Spleen (tissue), 11 donors: ENCODE measurements at regions not wholly inside any gene's neighbourhood (a gene's known extent, or its start where the extent isn't known, plus 50 kb on each side); places are given as distances from the start of the nearest gene placed in this dataset.

Source experiments
- DNase-seq: peaks from one replicate; pipeline ENCODE4 v3.0.0-alpha.2; 2020
- H3K27ac ChIP-seq, 8 donors: fragments of 200-600 bp; sonication (generic) in 7 of 8; 1 replicate in 4 of 8; 2 replicates in 4 of 8; pipeline versions ENCODE4 v1.5.0 to v1.8.0; 2016 to 2021; ENCODE audit warnings: inconsistent platforms in 4 of 8, mild to moderate bottlenecking in 4 of 8, moderate library complexity in 1 of 8
- H3K27me3 ChIP-seq, 7 donors: fragments of 200-600 bp; sonication (generic) in 6 of 7; replicated peaks in 1 of 7; 1 replicate in 4 of 7; 2 replicates in 3 of 7; pipeline versions ENCODE4 v1.5.0 to v1.8.0; 2016 to 2021; ENCODE audit warnings: inconsistent platforms in 3 of 7, mild to moderate bottlenecking in 1 of 7
- H3K36me3 ChIP-seq, 6 donors: fragments of 200-600 bp; sonication (generic) in 5 of 6; 1 replicate in 4 of 6; 2 replicates in 2 of 6; pipeline versions ENCODE4 v1.5.0 to v1.8.0; 2016 to 2021; ENCODE audit warnings: inconsistent platforms in 2 of 6
- H3K4me1 ChIP-seq, 6 donors: fragments of 200-600 bp; sonication (generic) in 5 of 6; 1 replicate in 3 of 6; 2 replicates in 3 of 6; pipeline versions ENCODE4 v1.5.0 to v1.8.0; 2016 to 2021; ENCODE audit warnings: inconsistent platforms in 3 of 6
- H3K4me3 ChIP-seq, 8 donors: fragments of 200-600 bp; sonication (generic) in 7 of 8; 1 replicate in 4 of 8; 2 replicates in 4 of 8; pipeline versions ENCODE4 v1.5.0 to v1.8.0; 2016 to 2021; ENCODE audit warnings: inconsistent platforms in 4 of 8, mild to moderate bottlenecking in 4 of 8, moderate library complexity in 2 of 8
- H3K9me3 ChIP-seq, 8 donors: fragments of 200-600 bp; sonication (generic) in 7 of 8; 1 replicate in 4 of 8; 2 replicates in 4 of 8; pipeline versions ENCODE4 v1.5.0 to v1.8.0; 2016 to 2021; ENCODE audit warnings: inconsistent platforms in 4 of 8
- POLR2A ChIP-seq, 3 donors: fragments of 450-650 bp; IDR thresholded peaks; one replicate each; pipeline ENCODE4 v1.5.1; 2017; ENCODE audit warnings: antibody characterized with exemption in 3 of 3, mild to moderate bottlenecking in 1 of 3
- POLR2AphosphoS5 ChIP-seq, 3 donors: sonication (generic); formaldehyde crosslinking; IDR thresholded peaks; one replicate each; pipeline ENCODE4 v1.5.1; 2017; ENCODE audit warnings: antibody characterized with exemption in 3 of 3
- WGBS, 5 donors: extraction: QIAGEN DNeasy Blood & Tissue Kit in 3 of 5; methylation state at CpG; one replicate each; pipeline versions ENCODE4 v1.1.5 to v1.1.7; 2013 to 2018; 5-methylcytosine and 5-hydroxymethylcytosine counted together
- intact Hi-C: fragments of 100-400 bp; cut with DNase I; formaldehyde crosslinking; loops from one replicate; pipeline ENCODE4 v1.15.0; 2023; ENCODE audit warnings: low total_unique reads
- TF ChIP-seq, protein P1 (sequence below), 11 experiments: fragments of 200-600 bp in 7 of 11; fragments of 450-650 bp in 4 of 11; sonication (generic) in 4 of 11; IDR thresholded peaks in 8 of 11; conservative IDR thresholded peaks in 3 of 11; 1 replicate in 7 of 11; 2 replicates in 4 of 11; pipeline versions ENCODE4 v1.4.0 to v1.8.0; 2016 to 2021; ENCODE audit warnings: antibody characterized with exemption in 11 of 11, inconsistent platforms in 4 of 11, mild to moderate bottlenecking in 1 of 11
- donor health status: healthy with polysubstance abuse.
- donor health status: DM: no; HTN: no; CAD: no; lungs with moderate emphysema.
- donor health status: DM: no; HTN: no; CAD: no.
- donor health status: Bipolar disorder and iron deficiency.
- donor health status: healthy.
- donor health status: DM: no; HTN: no; CAD: no.
- donor health status: DM: yes; HTN: yes; CAD: no.

- no peaks in the 10 kb centered on the region for H3K36me3 ChIP-seq
- peaks cover 0 to 6% (median 0%) of the 10 kb centered on the region in 6 donors for H3K4me1 ChIP-seq
- TF ChIP-seq, protein P1, sequence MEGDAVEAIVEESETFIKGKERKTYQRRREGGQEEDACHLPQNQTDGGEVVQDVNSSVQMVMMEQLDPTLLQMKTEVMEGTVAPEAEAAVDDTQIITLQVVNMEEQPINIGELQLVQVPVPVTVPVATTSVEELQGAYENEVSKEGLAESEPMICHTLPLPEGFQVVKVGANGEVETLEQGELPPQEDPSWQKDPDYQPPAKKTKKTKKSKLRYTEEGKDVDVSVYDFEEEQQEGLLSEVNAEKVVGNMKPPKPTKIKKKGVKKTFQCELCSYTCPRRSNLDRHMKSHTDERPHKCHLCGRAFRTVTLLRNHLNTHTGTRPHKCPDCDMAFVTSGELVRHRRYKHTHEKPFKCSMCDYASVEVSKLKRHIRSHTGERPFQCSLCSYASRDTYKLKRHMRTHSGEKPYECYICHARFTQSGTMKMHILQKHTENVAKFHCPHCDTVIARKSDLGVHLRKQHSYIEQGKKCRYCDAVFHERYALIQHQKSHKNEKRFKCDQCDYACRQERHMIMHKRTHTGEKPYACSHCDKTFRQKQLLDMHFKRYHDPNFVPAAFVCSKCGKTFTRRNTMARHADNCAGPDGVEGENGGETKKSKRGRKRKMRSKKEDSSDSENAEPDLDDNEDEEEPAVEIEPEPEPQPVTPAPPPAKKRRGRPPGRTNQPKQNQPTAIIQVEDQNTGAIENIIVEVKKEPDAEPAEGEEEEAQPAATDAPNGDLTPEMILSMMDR (IDR thresholded peaks at IDR 0.05 in 8 of 11, conservative IDR thresholded peaks at IDR 0.05 in 3 of 11) = no peak
- TF ChIP-seq POLR2AphosphoS5 (IDR thresholded peaks at IDR 0.05) (no peak), POLR2A (IDR thresholded peaks at IDR 0.05) (no peak)
- H3K9me3 ChIP-seq = no peaks in the 10 kb centered on the region
- H3K27ac ChIP-seq = no peak overlapping the region
- H3K27me3 ChIP-seq = no peaks in the 10 kb centered on the region
- 88 to 93% (median 91%) methylated on average over 1 of the region's 1 CpG for WGBS, 5 donors
- no peak for DNase-seq
- intact Hi-C loops = loop anchor here (10.0 kb wide), 1 partner anchor 654 kb away; the partner anchor contains the start of gene BDH2
- no peak overlapping the region for H3K4me3 ChIP-seq
These were observed 60.7 kb upstream of the NFKB1 start for GRCh38 chr4:102440498-102440897.

GRCh38 chr4:102441978-102442911, 58.9 kb upstream of the NFKB1 start:
- H3K36me3 ChIP-seq = no peaks in the 10 kb centered on the region
- H3K4me3 ChIP-seq = no peak overlapping the region
- intact Hi-C loops = loop anchor here (10.0 kb wide), 1 partner anchor 653 kb away; the partner anchor contains the start of gene BDH2
- 83 to 94% (median 92%) methylated on average over 8 of the region's 8 CpGs for WGBS, 5 donors
- no peaks in the 10 kb centered on the region for H3K9me3 ChIP-seq
- no peak for DNase-seq
- H3K4me1 ChIP-seq = peaks cover 0 to 11% (median 0%) of the 10 kb centered on the region in 6 donors
- H3K27ac ChIP-seq = no peak overlapping the region
- no peaks in the 10 kb centered on the region for H3K27me3 ChIP-seq
- TF ChIP-seq POLR2A (IDR thresholded peaks at IDR 0.05) = no peak
- TF ChIP-seq, protein P1 (IDR thresholded peaks at IDR 0.05 in 8 of 11, conservative IDR thresholded peaks at IDR 0.05 in 3 of 11) = no peak
- TF ChIP-seq POLR2AphosphoS5 (IDR thresholded peaks at IDR 0.05) = no peak

DNA sequence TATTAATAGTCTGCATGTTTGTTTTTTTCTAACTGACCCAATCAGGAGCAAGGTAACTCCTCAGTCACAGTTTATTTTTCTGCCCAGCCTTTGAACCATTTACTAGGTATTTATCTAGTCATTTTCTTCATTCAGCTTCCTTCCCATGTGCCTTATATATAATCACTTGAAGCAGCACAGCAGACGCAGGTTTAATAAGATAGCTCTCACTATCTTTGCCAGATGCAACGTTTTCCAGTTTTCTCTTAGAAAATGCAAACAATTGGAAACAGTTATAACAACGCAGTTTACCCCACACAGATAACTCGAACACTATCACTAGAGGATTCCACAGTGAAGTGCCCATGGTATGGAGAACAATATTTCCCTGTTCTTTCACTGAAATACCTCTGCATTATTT, 56.4 kb upstream of the NFKB1 start:
- DNase-seq = no peak
- peaks cover 0 to 11% (median 0%) of the 10 kb centered on the region in 6 donors for H3K4me1 ChIP-seq
- intact Hi-C loops = loop anchor here (5.0 to 10.0 kb wide), 2 partner anchors 183 to 650 kb away; partner anchors contain the start of gene BDH2
- H3K4me3 ChIP-seq = no peak overlapping the region
- H3K36me3 ChIP-seq = no peaks in the 10 kb centered on the region
- H3K27me3 ChIP-seq = no peaks in the 10 kb centered on the region
- TF ChIP-seq, protein P1 (IDR thresholded peaks at IDR 0.05 in 8 of 11, conservative IDR thresholded peaks at IDR 0.05 in 3 of 11) = no peak
- no peak for TF ChIP-seq POLR2A (IDR thresholded peaks at IDR 0.05)
- no peak for TF ChIP-seq POLR2AphosphoS5 (IDR thresholded peaks at IDR 0.05)
- no peak overlapping the region for H3K27ac ChIP-seq
- WGBS, 5 donors = 85 to 91% (median 86%) methylated on average over 4 of the region's 4 CpGs
- H3K9me3 ChIP-seq = no peaks in the 10 kb centered on the region

GRCh38 chr4:102445213-102445612, 55.9 kb upstream of the NFKB1 start:
- no peak overlapping the region for H3K4me3 ChIP-seq
- no peaks in the 10 kb centered on the region for H3K36me3 ChIP-seq
- no peak overlapping the region for H3K27ac ChIP-seq
- intact Hi-C loops = loop anchor here (5.0 to 10.0 kb wide), 2 partner anchors 182 to 650 kb away; partner anchors contain the start of gene BDH2
- H3K4me1 ChIP-seq = peaks cover 0 to 11% (median 0%) of the 10 kb centered on the region in 6 donors
- no peaks in the 10 kb centered on the region for H3K27me3 ChIP-seq
- WGBS, 5 donors = 92 to 97% (median 94%) methylated on average over 2 of the region's 2 CpGs
- no peaks in the 10 kb centered on the region for H3K9me3 ChIP-seq
- no peak for DNase-seq
- TF ChIP-seq POLR2AphosphoS5 (IDR thresholded peaks at IDR 0.05) (no peak), POLR2A (IDR thresholded peaks at IDR 0.05) (no peak)
- TF ChIP-seq, protein P1 (IDR thresholded peaks at IDR 0.05 in 8 of 11, conservative IDR thresholded peaks at IDR 0.05 in 3 of 11) = no peak
